Fibroblast of lung (primary cell): ENCODE measurements at regions not wholly inside any gene's neighbourhood (a gene's known extent, or its start where the extent isn't known, plus 50 kb on each side); places are given as distances from the start of the nearest gene placed in this dataset.
A peak's percentile ranks its signal among the peaks of the same experiment; 100 is the strongest.

Source experiments
- DNase-seq, 2 donors: peaks; one replicate each; pipeline versions ENCODE4 v3.0.0 to v3.0.0-alpha.2; 2010; ENCODE audit warnings: low read depth in 2 of 2
- H2AFZ ChIP-seq: 2 replicates; pipeline ENCODE4 v1.5.1; 2012; ENCODE audit warnings: low read length, control low read depth, inconsistent platforms
- H3K27ac ChIP-seq: 2 replicates; pipeline ENCODE4 v1.5.1; 2011; ENCODE audit warnings: low read length, control low read depth; ENCODE audit not compliant: insufficient read depth
- H3K27me3 ChIP-seq: 2 replicates; pipeline ENCODE4 v1.5.1; 2011; ENCODE audit warnings: mild to moderate bottlenecking, low read length; ENCODE audit not compliant: control insufficient read depth, insufficient read depth
- H3K36me3 ChIP-seq: 2 replicates; pipeline ENCODE4 v1.5.1; 2011; ENCODE audit warnings: low read length; ENCODE audit not compliant: control insufficient read depth, insufficient read depth
- H3K4me1 ChIP-seq: 2 replicates; pipeline ENCODE4 v1.5.1; 2011; ENCODE audit warnings: low read length; ENCODE audit not compliant: control insufficient read depth, insufficient read depth; ENCODE audit errors: extremely low read depth
- H3K4me2 ChIP-seq: 2 replicates; pipeline ENCODE4 v1.5.1; 2011; ENCODE audit warnings: low read length, control low read depth; ENCODE audit not compliant: insufficient read depth; ENCODE audit errors: extremely low read depth
- H3K4me3 ChIP-seq, 4 experiments: fragments of 200-600 bp in 1 of 4; sonication (generic) in 1 of 4; replicated peaks in 1 of 4; 2 replicates each; pipeline ENCODE4 v1.5.1; 2011 to 2016; ENCODE audit warnings: low read length in 4 of 4, low read depth in 3 of 4, mild to moderate bottlenecking in 3 of 4, control low read depth in 2 of 4, inconsistent platforms in 1 of 4, mixed read lengths in 1 of 4; ENCODE audit not compliant: insufficient read depth in 1 of 4; ENCODE audit errors: control extremely low read depth in 1 of 4
- H3K79me2 ChIP-seq: 2 replicates; pipeline ENCODE4 v1.5.1; 2012; ENCODE audit warnings: mild to moderate bottlenecking, low read length, inconsistent platforms; ENCODE audit not compliant: control insufficient read depth, insufficient read depth
- H3K9ac ChIP-seq: 2 replicates; pipeline ENCODE4 v1.5.1; 2011; ENCODE audit warnings: mild to moderate bottlenecking, low read length, control low read depth; ENCODE audit not compliant: insufficient read depth
- H3K9me3 ChIP-seq: 2 replicates; pipeline ENCODE4 v1.5.1; 2012; ENCODE audit warnings: low read depth, low read length; ENCODE audit not compliant: control insufficient read depth, insufficient read depth
- H4K20me1 ChIP-seq: 2 replicates; pipeline ENCODE4 v1.5.1; 2011; ENCODE audit warnings: low read length; ENCODE audit not compliant: control insufficient read depth, insufficient read depth; ENCODE audit errors: extremely low read depth
- CTCF ChIP-seq, 2 donors: IDR thresholded peaks in 1 of 2; conservative IDR thresholded peaks in 1 of 2; 1 replicate in 1 of 2; 2 replicates in 1 of 2; pipeline ENCODE4 v1.5.1; 2011 to 2012; ENCODE audit warnings: low read length in 2 of 2, control low read depth in 1 of 2, inconsistent platforms in 1 of 2, low read depth in 1 of 2, mild to moderate bottlenecking in 1 of 2
- EZH2 ChIP-seq: IDR thresholded peaks from 2 replicates; pipeline ENCODE4 v1.5.1; 2012; ENCODE audit warnings: low read length, control low read depth, mild to moderate bottlenecking; ENCODE audit errors: missing control alignments

GRCh38 chr1:14037101-14037847, 337.3 kb downstream of the PRDM2 start:
- Histone ChIP-seq H3K4me2 (no peak overlapping the region), H3K9ac (no peak overlapping the region), H4K20me1 (no peaks in the 10 kb centered on the region), H3K36me3 (no peaks in the 10 kb centered on the region), H2AFZ (no peak overlapping the region), H3K9me3 (no peaks in the 10 kb centered on the region), H3K27ac (no peak overlapping the region), H3K4me1 (no peaks in the 10 kb centered on the region), H3K4me3 (no peak overlapping the region), H3K79me2 (no peaks in the 10 kb centered on the region), H3K27me3 (no peaks in the 10 kb centered on the region)
- TF ChIP-seq EZH2 (no peak), CTCF (conservative IDR thresholded peaks at IDR 0.05 in 1 of 2, IDR thresholded peaks at IDR 0.05 in 1 of 2; ENCODE audit: low read depth in 1 of 2, low read length in 2 of 2) (no peak)
- DNase-seq, result peak in 1 of 2 donors; percentile 14

- Histone ChIP-seq H3K4me1 (no peaks in the 10 kb centered on the region), H3K27ac (no peak overlapping the region), H3K4me2 (no peak overlapping the region), H4K20me1 (no peaks in the 10 kb centered on the region), H3K36me3 (no peaks in the 10 kb centered on the region), H3K27me3 (no peaks in the 10 kb centered on the region), H3K9me3 (no peaks in the 10 kb centered on the region), H3K9ac (no peak overlapping the region), H3K4me3 (no peak overlapping the region), H3K79me2 (no peaks in the 10 kb centered on the region), H2AFZ (no peak overlapping the region)
- DNase-seq, result no peak
- TF ChIP-seq EZH2 (no peak), CTCF (conservative IDR thresholded peaks at IDR 0.05 in 1 of 2, IDR thresholded peaks at IDR 0.05 in 1 of 2; ENCODE audit: low read depth in 1 of 2, low read length in 2 of 2) (no peak)
Measured at GRCh38 chr1:14039582-14040430, 339.8 kb downstream of the PRDM2 start.

- no peak overlapping the region for H2AFZ ChIP-seq
- no peaks in the 10 kb centered on the region for H3K4me1 ChIP-seq
- no peaks in the 10 kb centered on the region for H3K9me3 ChIP-seq
- H3K4me3 ChIP-seq, result no peak overlapping the region
- no peaks in the 10 kb centered on the region for H3K79me2 ChIP-seq
- no peak for DNase-seq
- no peak overlapping the region for H3K9ac ChIP-seq
- TF ChIP-seq EZH2, result no peak
- TF ChIP-seq CTCF (conservative IDR thresholded peaks at IDR 0.05 in 1 of 2, IDR thresholded peaks at IDR 0.05 in 1 of 2; ENCODE audit: low read depth in 1 of 2, low read length in 2 of 2), result no peak
- no peaks in the 10 kb centered on the region for H4K20me1 ChIP-seq
- no peak overlapping the region for H3K4me2 ChIP-seq
- H3K36me3 ChIP-seq, result no peaks in the 10 kb centered on the region
- no peak overlapping the region for H3K27ac ChIP-seq
- no peaks in the 10 kb centered on the region for H3K27me3 ChIP-seq
Measured at GRCh38 chr1:14049965-14050364, 350.0 kb downstream of the PRDM2 start.
